SK-N-SH (cell line): ENCODE measurements at regions not wholly inside any gene's neighbourhood (a gene's known extent, or its start where the extent isn't known, plus 50 kb on each side); places are given as distances from the start of the nearest gene placed in this dataset.

Source experiments
- CTCF ChIA-PET: fragments of 300-600, 350-600 bp; formaldehyde crosslinking; extraction: SDS; loops from one replicate; lab custom pipeline; 2021; lab: Yijun Ruan, JAX
- POLR2A ChIA-PET: fragments of 350-600 bp; sonication (Branson Sonifier 250); formaldehyde crosslinking; extraction: SDS; loops from one replicate; lab custom pipeline; 2020; ENCODE audit warnings: antibody characterized with exemption, inconsistent platforms; lab: Yijun Ruan, JAX
- DNase-seq: peaks from one replicate; pipeline ENCODE4 v3.0.0; 2012
- H2AFZ ChIP-seq: fragments of 200-600 bp; sonication (generic); 2 replicates; pipeline ENCODE4 v1.8.1; 2016; ENCODE audit warnings: antibody characterized with exemption, mild to moderate bottlenecking, low read depth
- H3F3A ChIP-seq: fragments of 200-600 bp; sonication (generic); replicated peaks from 2 replicates; pipeline ENCODE3; 2016; ENCODE audit warnings: antibody characterized with exemption, mild to moderate bottlenecking; ENCODE audit not compliant: insufficient read depth
- H3K27ac ChIP-seq, 2 experiments: fragments of 200-500 bp in 1 of 2; fragments of 200-600 bp in 1 of 2; sonication (Bioruptor generic) in 1 of 2; sonication (generic), shearing (Covaris generic) in 1 of 2; 2 replicates each; pipeline versions ENCODE4 v1.5.1 to v1.6.1; 2014 to 2016; ENCODE audit warnings: low read depth in 2 of 2, inconsistent platforms in 1 of 2, low read length in 1 of 2, mild to moderate bottlenecking in 1 of 2, mixed read lengths in 1 of 2
- H3K27me3 ChIP-seq: fragments of 200-600 bp; sonication (generic), shearing (Covaris generic); 2 replicates; pipeline ENCODE4 v1.6.1; 2016; ENCODE audit warnings: mixed run types; ENCODE audit not compliant: insufficient read depth
- H3K36me3 ChIP-seq, 2 experiments: fragments of 200-500 bp in 1 of 2; fragments of 200-600 bp in 1 of 2; sonication (Bioruptor generic) in 1 of 2; sonication (generic) in 1 of 2; replicated peaks in 1 of 2; 2 replicates each; pipeline versions ENCODE3 to v1.5.1; 2014 to 2016; ENCODE audit warnings: low read length in 1 of 2, mild to moderate bottlenecking in 1 of 2; ENCODE audit not compliant: insufficient read depth in 2 of 2, control insufficient read depth in 1 of 2
- H3K4me1 ChIP-seq, 2 experiments: fragments of 200-500 bp in 1 of 2; fragments of 200-600 bp in 1 of 2; sonication (Bioruptor generic) in 1 of 2; sonication (generic), shearing (Covaris generic) in 1 of 2; 2 replicates each; pipeline versions ENCODE4 v1.5.1 to v1.6.1; 2014 to 2016; ENCODE audit warnings: low read depth in 1 of 2, low read length in 1 of 2, mixed run types in 1 of 2; ENCODE audit not compliant: insufficient read depth in 2 of 2, control insufficient read depth in 1 of 2
- H3K4me2 ChIP-seq: fragments of 200-600 bp; sonication (generic), shearing (Covaris generic); 2 replicates; pipeline ENCODE4 v1.6.1; 2017; ENCODE audit warnings: mixed run types
- H3K4me3 ChIP-seq, 2 experiments: fragments of 200-500 bp in 1 of 2; fragments of 200-600 bp in 1 of 2; sonication (Bioruptor generic) in 1 of 2; sonication (generic), shearing (Covaris generic) in 1 of 2; 2 replicates each; pipeline versions ENCODE4 v1.5.1 to v1.8.1; 2014 to 2016; ENCODE audit warnings: low read depth in 2 of 2, inconsistent platforms in 1 of 2, low read length in 1 of 2, mild to moderate bottlenecking in 1 of 2, mixed read lengths in 1 of 2, moderate library complexity in 1 of 2
- H3K79me2 ChIP-seq: fragments of 200-600 bp; sonication (generic); 2 replicates; pipeline ENCODE4 v1.8.1; 2017; ENCODE audit warnings: mild to moderate bottlenecking; ENCODE audit not compliant: insufficient read depth
- H3K9ac ChIP-seq: fragments of 200-600 bp; sonication (generic); 2 replicates; pipeline ENCODE4 v1.6.1; 2017; ENCODE audit warnings: mixed run types
- H3K9me2 ChIP-seq: fragments of 200-600 bp; sonication (generic); 2 replicates; pipeline ENCODE4 v1.6.1; 2017; ENCODE audit warnings: mixed run types
- H3K9me3 ChIP-seq: fragments of 200-600 bp; sonication (generic); 2 replicates; pipeline ENCODE4 v1.6.1; 2017; ENCODE audit warnings: mixed run types, mild to moderate bottlenecking, moderate library complexity
- H4K20me1 ChIP-seq: fragments of 200-600 bp; sonication (generic); 2 replicates; pipeline ENCODE4 v1.6.1; 2017; ENCODE audit warnings: mild to moderate bottlenecking, mixed run types; ENCODE audit not compliant: insufficient read depth
- CTCF ChIP-seq: fragments of 200-600 bp; sonication (generic); IDR thresholded peaks from 2 replicates; pipeline ENCODE4 v1.6.1; 2017; ENCODE audit warnings: antibody characterized with exemption, mild to moderate bottlenecking, moderate library complexity
- ELF1 ChIP-seq: IDR thresholded peaks from 2 replicates; pipeline ENCODE4 v1.4.0; 2012
- FOSL2 ChIP-seq: IDR thresholded peaks from 2 replicates; pipeline ENCODE4 v1.4.0; 2012; ENCODE audit warnings: low read depth, mild to moderate bottlenecking, moderate library complexity, borderline replicate concordance
- FOXM1 ChIP-seq: IDR thresholded peaks from 2 replicates; pipeline ENCODE4 v1.4.0; 2012; ENCODE audit warnings: low read depth, mild to moderate bottlenecking
- GABPA ChIP-seq: IDR thresholded peaks from 2 replicates; pipeline ENCODE4 v1.4.0; 2012; ENCODE audit warnings: low read depth, mild to moderate bottlenecking
- GATA2 ChIP-seq: sonication (generic); formaldehyde crosslinking; IDR thresholded peaks from 2 replicates; pipeline ENCODE4 v1.5.0; 2020; ENCODE audit warnings: mild to moderate bottlenecking, missing genetic modification reagents
- IRF3 ChIP-seq: fragments of 150-350 bp; IDR thresholded peaks from 2 replicates; pipeline ENCODE4 v1.6.1; 2016; ENCODE audit warnings: mild to moderate bottlenecking, low read depth, low read length
- MEF2A ChIP-seq: IDR thresholded peaks from 2 replicates; pipeline ENCODE4 v1.4.0; 2012; ENCODE audit warnings: low read depth, borderline replicate concordance
- MXI1 ChIP-seq: IDR thresholded peaks from 2 replicates; pipeline ENCODE4 v1.6.1; 2012; ENCODE audit warnings: mild to moderate bottlenecking, low read depth, low read length, improper control_type of control experiment
- NRF1 ChIP-seq: IDR thresholded peaks from 2 replicates; pipeline ENCODE4 v1.6.1; 2012; ENCODE audit warnings: low read depth, mild to moderate bottlenecking, low read length
- PBX3 ChIP-seq: IDR thresholded peaks from 2 replicates; pipeline ENCODE4; 2012
- RAD21 ChIP-seq: IDR thresholded peaks from 2 replicates; pipeline ENCODE4 v1.6.1; 2012; ENCODE audit warnings: mild to moderate bottlenecking, low read length
- RCOR1 ChIP-seq: fragments of 150-350 bp; IDR thresholded peaks from 2 replicates; pipeline ENCODE4 v1.6.1; 2017; ENCODE audit warnings: antibody characterized with exemption, low read length
- RFX5 ChIP-seq: IDR thresholded peaks from 2 replicates; pipeline ENCODE4 v1.6.1; 2012; ENCODE audit warnings: mild to moderate bottlenecking, improper control_type of control experiment, low read length
- RXRA ChIP-seq: IDR thresholded peaks from 2 replicates; pipeline ENCODE4 v1.4.0; 2012; ENCODE audit warnings: low read depth, mild to moderate bottlenecking, borderline replicate concordance
- SIN3A ChIP-seq: IDR thresholded peaks from 2 replicates; pipeline ENCODE4 v1.6.1; 2012; ENCODE audit warnings: low read depth, mild to moderate bottlenecking, low read length, moderate library complexity, borderline replicate concordance
- SMC3 ChIP-seq: IDR thresholded peaks from 2 replicates; pipeline ENCODE4 v1.6.1; 2012; ENCODE audit warnings: low read depth, low read length, improper control_type of control experiment
- TAF1 ChIP-seq: IDR thresholded peaks from 2 replicates; pipeline ENCODE4 v1.6.1; 2012; ENCODE audit warnings: low read depth, mild to moderate bottlenecking, low read length, moderate library complexity, borderline replicate concordance
- ZBTB33 ChIP-seq: IDR thresholded peaks from 2 replicates; pipeline ENCODE4 v1.4.0; 2012; ENCODE audit warnings: low read depth, borderline replicate concordance
- WGBS: methylation state at CpG from one replicate; pipeline ENCODE4 v1.1.6; 2017; ENCODE audit warnings: low lambda C conversion rate; 5-methylcytosine and 5-hydroxymethylcytosine counted together

- Histone ChIP-seq H3K9ac (no peak overlapping the region), H3K4me1 (no peaks in the 10 kb centered on the region), H3K36me3 (no peaks in the 10 kb centered on the region), H3K4me2 (no peak overlapping the region), H3K9me2 (no peaks in the 10 kb centered on the region), H3K27me3 (no peaks in the 10 kb centered on the region), H2AFZ (no peak overlapping the region), H3K4me3 (no peak overlapping the region), H3K79me2 (no peaks in the 10 kb centered on the region), H3K27ac (no peak overlapping the region), H3F3A (no peaks in the 10 kb centered on the region), H4K20me1 (no peaks in the 10 kb centered on the region), H3K9me3 (no peaks in the 10 kb centered on the region)
- TF ChIP-seq FOSL2 (0 out of 2 replicates have a peak, but pooled peaks have one; percentile 28), IRF3 (no peak), SIN3A (no peak), SMC3 (no peak), NRF1 (no peak), ZBTB33 (no peak)
- DNase-seq, result no peak
- WGBS, result 59% methylated on average over 4 of the region's 4 CpGs
- ChIA-PET CTCF (no interaction called here), POLR2A (no interaction called here)
Measured at GRCh38 chr18:34990597-34990996, 50.6 kb upstream of the MAPRE2 start.

- no peak overlapping the region for H3K9ac ChIP-seq
- no peaks in the 10 kb centered on the region for H3K4me1 ChIP-seq
- 84% methylated on average over 7 of the region's 7 CpGs for WGBS
- H2AFZ ChIP-seq, result no peak overlapping the region
- no peaks in the 10 kb centered on the region for H3K27me3 ChIP-seq
- no peaks in the 10 kb centered on the region for H3K9me3 ChIP-seq
- CTCF ChIA-PET, result no interaction called here
- H3K9me2 ChIP-seq, result no peaks in the 10 kb centered on the region
- no peak overlapping the region for H3K27ac ChIP-seq
- H4K20me1 ChIP-seq, result no peaks in the 10 kb centered on the region
- no peak overlapping the region for H3K4me2 ChIP-seq
- H3F3A ChIP-seq, result no peaks in the 10 kb centered on the region
- no peaks in the 10 kb centered on the region for H3K36me3 ChIP-seq
- H3K4me3 ChIP-seq, result no peak overlapping the region
- POLR2A ChIA-PET, result no interaction called here
- no peaks in the 10 kb centered on the region for H3K79me2 ChIP-seq
- TF ChIP-seq CTCF (no peak), SIN3A (no peak), GATA2 (no peak), RXRA (no peak), TAF1 (no peak), RFX5 (no peak), MEF2A (no peak), PBX3 (no peak), IRF3 (no peak), ELF1 (no peak), MXI1 (no peak), GABPA (no peak), RCOR1 (no peak), FOXM1 (no peak), RAD21 (no peak)
- no peak for DNase-seq
Measured at GRCh38 chr18:34991152-34991551, 50.1 kb upstream of the MAPRE2 start.
